LoVo (cell line): ENCODE measurements at regions not wholly inside any gene's neighbourhood (a gene's known extent, or its start where the extent isn't known, plus 50 kb on each side); places are given as distances from the start of the nearest gene placed in this dataset.
A peak's percentile ranks its signal among the peaks of the same experiment; 100 is the strongest.

Source experiments
- DNase-seq: peaks from one replicate; pipeline ENCODE4 v3.0.0-alpha.2; 2016; ENCODE audit warnings: low spot score

DNA sequence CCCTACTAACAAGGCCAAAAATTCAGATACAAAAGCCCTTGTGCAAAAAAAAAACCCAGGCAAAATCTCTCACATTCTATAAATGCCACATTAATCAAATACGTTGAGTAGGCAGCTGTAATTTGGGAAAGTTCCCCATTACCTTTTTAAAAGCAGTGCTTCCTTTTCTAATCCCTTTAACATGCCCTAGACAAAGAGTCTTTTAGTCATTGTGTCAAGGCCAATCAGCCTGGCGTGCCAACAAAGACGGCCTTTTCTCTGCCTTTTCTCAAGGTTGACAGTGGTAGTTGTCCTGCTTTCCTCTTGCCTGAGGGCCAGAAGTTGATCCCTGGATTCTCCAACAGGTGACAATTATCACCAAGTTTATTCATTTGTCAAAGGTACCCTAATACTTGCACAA is 62.5 kb upstream of the METAP2 start:
- no peak for DNase-seq

DNA sequence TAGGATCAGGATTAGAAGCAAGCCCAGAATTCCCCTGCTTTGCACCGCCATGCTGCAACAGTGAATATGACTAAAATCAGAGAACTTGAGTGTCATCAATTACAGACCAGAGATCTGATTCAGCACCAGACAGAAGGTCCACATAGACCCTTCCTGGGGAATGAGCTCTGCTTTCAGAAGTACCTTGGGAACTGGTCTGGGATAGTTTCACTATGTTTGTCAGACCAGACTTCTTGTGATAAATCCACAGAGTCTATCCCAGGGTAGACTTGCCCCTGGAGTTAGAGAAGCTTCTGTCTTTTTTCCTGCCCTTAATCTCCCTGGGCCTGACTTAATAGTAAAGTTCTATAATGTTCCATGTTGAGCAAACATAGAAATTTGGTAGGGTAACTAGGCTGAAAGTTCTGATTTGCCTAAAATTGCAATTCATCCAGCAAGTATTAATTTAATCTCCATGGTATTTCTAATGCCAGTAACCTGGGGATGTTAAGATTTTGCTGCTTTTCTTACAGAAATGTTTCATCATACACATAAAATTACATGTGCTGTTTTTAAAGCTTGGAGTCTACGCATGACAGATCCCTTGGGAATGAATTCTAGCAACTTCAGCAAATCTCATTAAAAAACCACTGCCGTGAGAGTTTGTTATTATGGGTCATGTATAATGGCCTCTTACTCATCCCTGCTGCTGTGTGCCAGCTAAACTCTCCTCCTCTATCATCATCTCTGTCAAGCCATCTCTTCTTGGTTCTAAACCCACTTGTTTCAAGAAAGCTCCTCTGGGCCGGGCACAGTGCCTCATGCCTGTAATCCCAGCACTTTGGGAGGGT is 61.3 kb upstream of the METAP2 start:
- peak; percentile 64 for DNase-seq

GRCh38 chr12:95413576-95413975 is 60.4 kb upstream of the METAP2 start:
- no peak for DNase-seq

- DNase-seq: no peak
Observed at GRCh38 chr12:95415451-95415850, 58.5 kb upstream of the METAP2 start.

- DNase-seq: no peak
Observed at GRCh38 chr12:95416111-95416636, 57.8 kb upstream of the METAP2 start.

GRCh38 chr12:95417372-95417771 is 56.6 kb upstream of the METAP2 start:
- DNase-seq: no peak

DNA sequence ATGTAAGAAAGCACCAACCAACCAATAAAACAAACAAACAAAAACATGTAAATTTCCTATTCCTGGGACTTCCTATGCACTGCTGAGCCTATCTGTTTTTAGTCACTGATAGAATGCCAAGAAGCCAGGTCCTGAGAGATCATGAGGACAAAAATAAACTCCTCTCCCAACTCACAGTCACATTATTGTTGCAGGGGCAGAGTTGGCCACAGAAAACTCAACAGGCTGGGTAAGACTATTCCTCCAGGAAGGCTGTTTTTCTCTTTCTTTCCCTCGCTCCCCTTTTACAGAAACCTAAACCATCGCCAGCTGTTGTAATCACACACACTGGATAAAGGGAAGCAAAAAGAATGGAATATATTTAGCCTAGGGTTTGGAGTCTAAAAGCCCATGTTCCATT is 55.8 kb upstream of the METAP2 start:
- no peak for DNase-seq
